Body of pancreas (tissue), 4 donors: ENCODE measurements at regions not wholly inside any gene's neighbourhood (a gene's known extent, or its start where the extent isn't known, plus 50 kb on each side); places are given as distances from the start of the nearest gene placed in this dataset.

Experiments used
- CTCF ChIP-seq, 7 experiments: fragments of 450-650 bp in 4 of 7; fragments of 200-600 bp in 3 of 7; sonication (generic) in 3 of 7; IDR thresholded peaks; one replicate each; pipeline ENCODE4 v1.5.1; 2016 to 2019; ENCODE audit warnings: antibody characterized with exemption in 7 of 7
- POLR2A ChIP-seq, 3 donors: fragments of 450-650 bp; IDR thresholded peaks; one replicate each; pipeline ENCODE4 v1.6.1; 2016; ENCODE audit warnings: antibody characterized with exemption in 3 of 3, mild to moderate bottlenecking in 2 of 3

DNA sequence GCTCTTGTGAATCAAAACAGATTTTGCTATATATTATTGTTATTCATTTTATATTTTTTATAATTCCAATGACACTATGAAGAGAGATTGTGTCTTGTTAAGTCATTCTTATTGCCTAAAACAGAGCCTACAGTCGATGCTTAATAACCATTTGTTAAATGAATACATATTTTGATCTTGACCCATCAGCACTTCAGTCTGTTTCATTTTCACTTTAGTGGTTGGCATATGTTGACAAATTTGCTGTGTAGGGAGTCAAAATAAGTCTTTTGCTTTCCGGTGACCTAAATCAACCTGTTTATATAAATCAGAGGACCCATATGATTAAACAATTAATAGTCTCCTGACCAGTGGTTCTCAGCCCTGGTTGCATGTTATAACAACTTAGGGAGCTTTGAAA is 97.1 kb downstream of the TXNL1 start:
- TF ChIP-seq CTCF (IDR thresholded peaks at IDR 0.05): no peak
- no peak for TF ChIP-seq POLR2A (IDR thresholded peaks at IDR 0.05)
